Naive thymus-derived CD4-positive, alpha-beta T cell (primary cell): ENCODE measurements at regions not wholly inside any gene's neighbourhood (a gene's known extent, or its start where the extent isn't known, plus 50 kb on each side); places are given as distances from the start of the nearest gene placed in this dataset.
A peak's percentile ranks its signal among the peaks of the same experiment; 100 is the strongest.

Source experiments
- ATAC-seq: fragments of 150-1000 bp; cut with Tn5 transposase; 2 replicates; pipeline ENCODE4 v1.10.0; 2021; ENCODE audit warnings: mild to moderate bottlenecking, moderate library complexity
- CTCF ChIA-PET: fragments of 350-600 bp; sonication (Branson Sonifier 250); formaldehyde crosslinking; loops from one replicate; lab custom pipeline; 2021; ENCODE audit warnings: antibody characterized with exemption; lab: Charles Lee
- POLR2A ChIA-PET: fragments of 350-600 bp; sonication (Branson Sonifier 250); formaldehyde crosslinking; loops from one replicate; lab custom pipeline; 2021; ENCODE audit warnings: antibody characterized with exemption, inconsistent platforms; lab: Charles Lee
- DNase-seq, 9 donors: peaks; one replicate each; pipeline versions ENCODE4 v3.0.0 to v3.0.0-alpha.2; 2020 to 2022; ENCODE audit warnings: mixed read lengths in 1 of 9
- H3K27ac ChIP-seq: one replicate; pipeline ENCODE4 v1.7.0; 2013; ENCODE audit warnings: mild to moderate bottlenecking, low read depth, low read length, moderate library complexity
- H3K27me3 ChIP-seq, 2 donors: one replicate each; pipeline ENCODE4 v1.7.0; 2013; ENCODE audit warnings: low read length in 2 of 2, mild to moderate bottlenecking in 2 of 2, moderate library complexity in 2 of 2; ENCODE audit not compliant: control insufficient read depth in 2 of 2, insufficient read depth in 2 of 2
- H3K36me3 ChIP-seq, 3 experiments: 1 replicate in 2 of 3; 2 replicates in 1 of 3; pipeline ENCODE4 v1.7.0; 2013; ENCODE audit warnings: low read length in 3 of 3, mild to moderate bottlenecking in 3 of 3, moderate library complexity in 1 of 3; ENCODE audit not compliant: insufficient read depth in 3 of 3, control insufficient read depth in 2 of 3
- H3K4me1 ChIP-seq, 2 donors: one replicate each; pipeline ENCODE4 v1.7.0; 2013; ENCODE audit warnings: low read length in 2 of 2, mild to moderate bottlenecking in 2 of 2, moderate library complexity in 1 of 2; ENCODE audit not compliant: control insufficient read depth in 2 of 2, insufficient read depth in 2 of 2
- H3K4me3 ChIP-seq: 2 replicates; pipeline ENCODE4 v1.7.0; 2013; ENCODE audit warnings: mild to moderate bottlenecking, low read length
- H3K9me3 ChIP-seq, 3 experiments: 1 replicate in 2 of 3; 2 replicates in 1 of 3; pipeline ENCODE4 v1.7.0; 2013; ENCODE audit warnings: low read length in 3 of 3; ENCODE audit not compliant: control insufficient read depth in 2 of 3
- H3K27ac Mint-ChIP-seq, 9 donors: one replicate each; pipeline ENCODE4 v1.8.0; 2020 to 2022; ENCODE audit warnings: mixed read lengths in 9 of 9, mild to moderate bottlenecking in 8 of 9, moderate library complexity in 5 of 9, inconsistent platforms in 2 of 9
- H3K27me3 Mint-ChIP-seq, 5 donors: one replicate each; pipeline ENCODE4 v1.8.0; 2021 to 2022; ENCODE audit warnings: mixed read lengths in 5 of 5, mild to moderate bottlenecking in 1 of 5
- H3K36me3 Mint-ChIP-seq, 5 donors: one replicate each; pipeline ENCODE4 v1.8.0; 2020 to 2022; ENCODE audit warnings: mixed read lengths in 5 of 5, mild to moderate bottlenecking in 3 of 5, inconsistent platforms in 1 of 5
- H3K4me1 Mint-ChIP-seq, 7 donors: one replicate each; pipeline ENCODE4 v1.8.0; 2020 to 2022; ENCODE audit warnings: mixed read lengths in 7 of 7, mild to moderate bottlenecking in 3 of 7, inconsistent platforms in 1 of 7
- H3K4me3 Mint-ChIP-seq, 10 donors: one replicate each; pipeline ENCODE4 v1.8.0; 2020 to 2022; ENCODE audit warnings: mild to moderate bottlenecking in 10 of 10, mixed read lengths in 10 of 10, moderate library complexity in 6 of 10, inconsistent platforms in 2 of 10
- H3K9me3 Mint-ChIP-seq, 11 donors: one replicate each; pipeline ENCODE4 v1.8.0; 2020 to 2022; ENCODE audit warnings: mixed read lengths in 11 of 11, mild to moderate bottlenecking in 4 of 11, inconsistent platforms in 1 of 11, moderate library complexity in 1 of 11
- intact Hi-C, 2 donors: fragments of 100-400 bp; cut with micrococcal nuclease; formaldehyde crosslinking; loops; one replicate each; pipeline ENCODE4 v1.15.1; 2023

DNA sequence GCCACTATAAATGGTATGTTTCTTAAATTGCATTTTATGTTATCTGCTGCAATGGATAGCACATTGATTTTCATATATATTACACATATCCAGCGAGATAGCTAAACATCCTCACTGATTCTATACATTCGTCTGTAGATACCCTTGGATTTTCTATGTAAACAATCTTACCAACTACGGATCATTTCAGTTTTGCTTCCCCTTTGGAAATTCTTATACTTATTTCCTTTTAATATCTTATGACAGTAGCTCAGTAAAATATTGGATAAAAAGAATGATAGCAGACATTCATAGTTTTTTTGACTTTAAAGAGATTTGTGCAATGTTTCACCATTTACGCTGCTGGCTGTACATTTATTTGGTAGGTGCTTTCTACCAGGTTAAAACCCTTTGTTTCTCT lies 254.9 kb downstream of the SYK start:
- Histone ChIP-seq H3K4me3 (no peak overlapping the region), H3K9me3 (no peaks in the 10 kb centered on the region), H3K4me1 (no peaks in the 10 kb centered on the region), H3K36me3 (no peaks in the 10 kb centered on the region), H3K27me3 (no peaks in the 10 kb centered on the region), H3K27ac (no peak overlapping the region)
- Mint-ChIP-seq H3K27ac (no peak overlapping the region), H3K4me1 (peaks cover 0 to 14% (median 0%) of the 10 kb centered on the region in 7 donors), H3K4me3 (no peak overlapping the region), H3K27me3 (peaks cover 0 to 10% (median 4%) of the 10 kb centered on the region in 5 donors), H3K36me3 (peaks cover 0 to 25% (median 0%) of the 10 kb centered on the region in 5 donors), H3K9me3 (peaks cover 0 to 8% (median 0%) of the 10 kb centered on the region in 11 donors)
- no peak for DNase-seq
- intact Hi-C loops: no loop called here
- CTCF ChIA-PET: no interaction called here
- ATAC-seq: no peak
- POLR2A ChIA-PET: no interaction called here

DNA sequence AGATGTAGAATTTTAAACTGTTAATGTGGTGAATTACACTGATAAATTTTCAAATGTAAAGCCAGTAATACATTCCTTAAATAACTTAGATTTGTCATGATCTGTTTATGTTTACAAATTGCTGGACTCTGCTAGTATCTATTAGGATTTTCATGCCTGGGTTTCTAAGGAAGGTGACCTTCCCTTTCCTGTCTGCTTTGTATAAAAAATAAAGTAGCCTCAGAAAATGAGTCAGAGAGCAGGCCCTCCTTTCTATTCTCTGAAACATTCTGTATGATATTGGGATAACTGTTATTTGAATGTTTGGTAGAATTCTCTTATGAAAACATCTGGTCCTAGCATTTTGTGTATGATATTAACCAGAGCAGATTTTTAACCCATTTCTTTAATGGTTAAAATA lies 255.3 kb downstream of the SYK start:
- H3K9me3 ChIP-seq: no peaks in the 10 kb centered on the region
- no peak for ATAC-seq
- ChIA-PET POLR2A (no interaction called here), CTCF (no interaction called here)
- H3K4me1 Mint-ChIP-seq: peaks cover 0 to 18% (median 0%) of the 10 kb centered on the region in 7 donors
- no peak overlapping the region for H3K27ac Mint-ChIP-seq
- DNase-seq: no peak
- peaks cover 0 to 14% (median 4%) of the 10 kb centered on the region in 5 donors for H3K27me3 Mint-ChIP-seq
- intact Hi-C loops: no loop called here
- no peaks in the 10 kb centered on the region for H3K4me1 ChIP-seq
- no peak overlapping the region for H3K4me3 ChIP-seq
- no peak overlapping the region for H3K27ac ChIP-seq
- H3K9me3 Mint-ChIP-seq: peaks cover 0 to 8% (median 0%) of the 10 kb centered on the region in 11 donors
- H3K27me3 ChIP-seq: no peaks in the 10 kb centered on the region
- H3K4me3 Mint-ChIP-seq: no peak overlapping the region
- H3K36me3 ChIP-seq: no peaks in the 10 kb centered on the region
- peaks cover 0 to 26% (median 0%) of the 10 kb centered on the region in 5 donors for H3K36me3 Mint-ChIP-seq

DNA sequence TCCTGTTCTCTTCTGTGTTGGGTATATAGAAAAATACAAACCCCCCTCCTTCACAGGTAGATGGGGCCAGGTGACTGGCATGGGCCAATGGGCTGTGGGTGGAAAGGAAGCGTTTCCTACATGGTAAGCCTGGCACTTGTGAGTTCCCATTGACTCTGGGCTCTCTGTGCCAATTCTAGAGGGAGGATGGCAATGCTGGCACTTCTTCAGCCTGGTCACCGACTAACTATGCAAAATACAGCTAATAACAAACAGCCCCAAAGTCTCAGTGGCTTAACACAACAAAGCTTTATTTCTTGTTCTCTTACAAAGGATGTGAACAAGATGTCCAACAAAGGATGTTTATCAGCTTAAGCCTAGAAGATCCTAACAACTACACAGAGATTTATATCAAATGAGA lies 258.1 kb downstream of the SYK start:
- intact Hi-C loops: no loop called here
- H3K9me3 ChIP-seq: no peaks in the 10 kb centered on the region
- no peaks in the 10 kb centered on the region for H3K27me3 ChIP-seq
- Mint-ChIP-seq H3K27ac (no peak overlapping the region), H3K27me3 (peaks cover 0 to 14% (median 4%) of the 10 kb centered on the region in 5 donors), H3K9me3 (peaks cover 0 to 2% (median 0%) of the 10 kb centered on the region in 11 donors), H3K4me3 (no peak overlapping the region), H3K36me3 (peaks cover 0 to 17% (median 0%) of the 10 kb centered on the region in 5 donors), H3K4me1 (peaks cover 0 to 22% (median 0%) of the 10 kb centered on the region in 7 donors)
- H3K4me1 ChIP-seq: no peaks in the 10 kb centered on the region
- ChIA-PET POLR2A (no interaction called here), CTCF (interaction anchor here (0.6 kb wide), 1 partner anchor 104 kb away, joined by 3 read pairs; no protein-coding TSS in a partner anchor)
- H3K4me3 ChIP-seq: no peak overlapping the region
- no peak for ATAC-seq
- DNase-seq: no peak
- H3K27ac ChIP-seq: no peak overlapping the region
- H3K36me3 ChIP-seq: no peaks in the 10 kb centered on the region

DNA sequence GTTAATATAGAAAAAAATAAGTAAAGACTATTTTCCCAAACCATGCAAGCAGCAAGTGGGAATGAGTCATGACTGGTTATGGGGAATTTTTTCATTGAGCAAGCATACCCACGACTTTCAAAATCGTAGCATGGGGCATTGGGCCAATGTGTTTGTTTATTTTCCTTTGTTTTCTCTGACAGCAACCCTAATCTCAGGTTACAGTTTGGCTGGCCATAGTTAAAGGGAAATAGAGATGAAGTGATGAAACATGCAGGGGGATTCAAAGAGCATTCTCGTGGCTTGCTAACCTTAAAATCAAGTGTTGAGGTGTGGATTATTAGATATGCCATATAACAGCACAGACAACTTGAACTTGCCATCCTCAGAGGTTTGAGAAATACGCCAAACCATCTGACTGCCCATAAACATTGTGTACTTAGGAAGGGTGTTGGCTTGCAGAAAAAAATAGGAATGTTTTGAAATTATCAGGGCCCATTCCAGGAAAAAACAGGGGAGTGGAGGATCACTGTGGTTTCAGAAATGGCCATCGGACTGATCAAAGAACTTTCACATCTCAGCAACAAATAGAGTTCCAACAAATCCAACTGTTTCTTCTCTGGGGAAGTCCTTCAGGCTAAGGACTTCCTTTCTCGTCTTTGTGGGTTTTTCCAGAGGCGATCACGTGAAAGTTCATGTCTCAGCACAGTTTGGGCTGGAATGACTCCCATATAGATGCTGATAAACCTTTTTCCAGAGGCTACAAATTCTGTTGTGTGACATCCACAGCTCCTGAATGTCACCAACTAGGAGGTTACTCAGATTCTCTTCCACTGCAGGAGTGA lies 259.1 kb downstream of the SYK start:
- Histone ChIP-seq H3K27ac (no peak overlapping the region), H3K9me3 (no peaks in the 10 kb centered on the region), H3K27me3 (no peaks in the 10 kb centered on the region), H3K4me1 (no peaks in the 10 kb centered on the region), H3K4me3 (no peak overlapping the region), H3K36me3 (no peaks in the 10 kb centered on the region)
- no peak for DNase-seq
- Mint-ChIP-seq H3K36me3 (peaks cover 0 to 18% (median 0%) of the 10 kb centered on the region in 5 donors), H3K27me3 (peaks cover 0 to 14% (median 4%) of the 10 kb centered on the region in 5 donors), H3K27ac (no peak overlapping the region), H3K4me3 (no peak overlapping the region), H3K9me3 (peaks cover 0 to 2% (median 0%) of the 10 kb centered on the region in 11 donors), H3K4me1 (peaks cover 0 to 22% (median 0%) of the 10 kb centered on the region in 7 donors)
- intact Hi-C loops: no loop called here
- no peak for ATAC-seq
- CTCF ChIA-PET: no interaction called here
- POLR2A ChIA-PET: no interaction called here

DNA sequence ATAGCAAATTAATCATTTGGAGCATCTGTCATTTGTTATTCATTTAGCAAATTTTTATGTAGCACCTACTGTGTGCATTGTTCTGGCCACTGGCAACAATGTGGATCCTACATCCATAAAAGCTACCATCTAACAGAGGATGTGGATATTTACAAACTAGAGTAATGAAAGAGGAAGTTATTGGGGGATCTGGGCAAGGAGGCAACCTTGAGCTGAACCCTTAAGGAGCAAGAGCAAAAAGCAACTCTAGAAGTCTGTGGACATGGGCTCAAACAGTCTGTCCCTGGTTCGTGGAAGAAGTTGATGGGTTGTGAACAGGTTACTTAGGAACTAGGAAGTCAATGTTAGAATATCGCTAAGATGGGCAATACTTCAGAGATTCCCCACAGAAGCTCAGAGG lies 259.9 kb downstream of the SYK start:
- Mint-ChIP-seq H3K4me1 (peaks cover 0 to 22% (median 0%) of the 10 kb centered on the region in 7 donors), H3K36me3 (peaks cover 0 to 21% (median 0%) of the 10 kb centered on the region in 5 donors), H3K27ac (no peak overlapping the region), H3K27me3 (peaks cover 0 to 14% (median 4%) of the 10 kb centered on the region in 5 donors), H3K9me3 (peaks cover 0 to 3% (median 0%) of the 10 kb centered on the region in 11 donors), H3K4me3 (no peak overlapping the region)
- ATAC-seq (peak; percentile 24), DNase-seq (no peak)
- no peaks in the 10 kb centered on the region for H3K4me1 ChIP-seq
- no peak overlapping the region for H3K27ac ChIP-seq
- H3K36me3 ChIP-seq: no peaks in the 10 kb centered on the region
- H3K4me3 ChIP-seq: no peak overlapping the region
- CTCF ChIA-PET: no interaction called here
- H3K27me3 ChIP-seq: no peaks in the 10 kb centered on the region
- H3K9me3 ChIP-seq: no peaks in the 10 kb centered on the region
- intact Hi-C loops: no loop called here
- POLR2A ChIA-PET: no interaction called here

DNA sequence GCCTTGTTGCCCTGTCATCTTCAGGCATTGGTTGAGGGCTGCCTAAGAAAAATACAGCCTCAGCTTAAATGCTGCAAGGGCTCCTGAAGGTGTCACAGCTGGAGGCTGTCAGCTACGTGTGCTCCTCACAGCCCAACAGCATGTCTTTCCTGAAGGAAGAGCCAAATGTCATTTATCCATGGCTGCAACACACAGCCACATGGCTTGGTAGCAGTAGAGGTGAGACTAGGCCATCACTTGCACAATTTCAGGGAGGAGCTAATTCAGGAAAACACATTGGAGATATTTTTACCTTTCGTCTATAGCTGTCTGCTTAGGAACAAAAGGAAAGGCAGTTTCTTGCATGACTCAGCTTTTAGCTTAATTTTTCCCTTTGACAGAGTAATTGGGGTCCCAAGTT lies 260.7 kb downstream of the SYK start:
- intact Hi-C loops: no loop called here
- Mint-ChIP-seq H3K27me3 (peaks cover 0 to 14% (median 4%) of the 10 kb centered on the region in 5 donors), H3K9me3 (peaks cover 0 to 4% (median 0%) of the 10 kb centered on the region in 11 donors), H3K36me3 (peaks cover 0 to 28% (median 0%) of the 10 kb centered on the region in 5 donors), H3K27ac (peak overlapping the region in 1 of 9 donors; percentile 30), H3K4me3 (no peak overlapping the region), H3K4me1 (peaks cover 0 to 22% (median 0%) of the 10 kb centered on the region in 7 donors)
- POLR2A ChIA-PET: no interaction called here
- Histone ChIP-seq H3K4me3 (no peak overlapping the region), H3K4me1 (no peaks in the 10 kb centered on the region), H3K27ac (no peak overlapping the region), H3K36me3 (no peaks in the 10 kb centered on the region), H3K27me3 (no peaks in the 10 kb centered on the region), H3K9me3 (no peaks in the 10 kb centered on the region)
- ATAC-seq (no peak), DNase-seq (no peak)
- CTCF ChIA-PET: no interaction called here
